ENCODE measurements at regions not wholly inside any gene's neighbourhood (a gene's known extent, or its start where the extent isn't known, plus 50 kb on each side); places are given as distances from the start of the nearest gene placed in this dataset.

DNA sequence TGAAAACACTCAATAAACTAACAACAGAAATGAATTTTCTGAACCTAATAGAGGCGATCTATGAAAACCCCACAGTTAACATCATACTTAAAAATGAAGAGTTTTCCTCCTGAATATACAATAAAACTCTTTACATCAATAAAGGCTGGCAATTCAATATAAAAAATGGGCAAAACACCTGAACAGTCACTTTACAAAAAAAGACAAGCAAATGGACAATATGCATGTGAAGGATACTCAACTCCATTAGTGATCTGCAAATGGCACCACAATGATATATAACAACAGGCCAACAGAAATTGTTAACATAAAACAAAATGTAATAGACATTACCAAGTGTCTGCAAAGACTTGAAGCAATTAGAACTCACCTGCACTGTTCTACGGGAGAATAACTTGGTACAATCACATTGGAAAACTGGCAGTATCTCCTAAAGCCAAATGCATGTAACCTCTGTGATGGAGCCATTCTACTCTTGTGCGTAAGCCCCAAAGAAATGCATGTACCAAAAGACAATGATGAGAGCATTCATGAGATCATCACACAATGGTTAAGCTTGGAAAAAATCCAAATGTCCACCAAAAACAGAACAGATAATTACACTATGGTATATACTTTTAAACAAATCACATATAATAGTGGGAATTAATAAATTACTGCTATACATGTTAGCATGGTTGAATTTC, 433.4 kb upstream of the MAF start:
- DNase-seq = no peak

DNA sequence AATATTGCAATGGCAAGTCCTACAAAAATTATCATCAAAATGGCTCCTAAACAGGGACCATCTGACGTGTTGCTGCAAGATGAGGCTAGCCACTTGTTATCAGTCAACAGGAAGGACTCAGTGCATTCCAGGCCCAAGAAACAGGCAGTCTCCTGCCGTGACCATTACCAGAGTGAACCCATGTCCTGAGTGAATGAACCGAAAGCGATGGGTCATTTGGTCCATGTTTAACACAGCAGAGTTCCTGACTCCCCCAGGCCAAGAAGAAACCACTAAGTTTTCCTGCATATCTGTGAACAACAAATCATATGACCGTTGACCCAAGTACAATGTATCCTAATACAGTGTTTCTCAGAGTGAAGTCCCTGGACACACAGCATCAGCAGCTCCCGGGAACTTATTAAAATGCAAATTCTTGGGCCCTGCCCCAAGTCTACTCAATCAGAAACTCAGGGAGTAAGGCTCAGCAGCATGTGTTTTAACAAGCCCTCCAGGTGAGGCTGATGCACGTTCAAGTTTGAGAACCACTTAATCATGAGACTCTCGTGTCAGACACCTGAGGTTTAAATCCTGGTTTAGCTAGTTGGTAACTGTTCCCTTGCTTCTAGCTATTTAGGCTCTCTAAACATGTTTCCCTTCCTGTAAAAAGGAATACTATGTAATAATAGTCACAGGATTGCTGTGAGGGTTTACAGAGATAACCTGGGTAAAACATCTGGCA, 429.4 kb upstream of the MAF start:
- no peak for DNase-seq

DNA sequence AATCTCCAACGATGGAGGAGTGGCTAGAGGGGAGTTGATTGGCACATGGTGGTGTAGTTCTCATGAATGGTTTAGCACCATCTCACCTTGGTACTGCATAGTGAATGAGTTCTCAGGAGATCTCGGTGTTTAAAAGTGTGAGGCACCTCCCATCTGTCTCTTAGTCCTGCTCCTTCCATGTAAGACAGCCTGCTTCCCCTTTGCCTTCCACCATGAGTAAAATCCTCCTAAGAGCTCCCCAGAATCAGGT, 428.8 kb upstream of the MAF start:
- DNase-seq = no peak

DNA sequence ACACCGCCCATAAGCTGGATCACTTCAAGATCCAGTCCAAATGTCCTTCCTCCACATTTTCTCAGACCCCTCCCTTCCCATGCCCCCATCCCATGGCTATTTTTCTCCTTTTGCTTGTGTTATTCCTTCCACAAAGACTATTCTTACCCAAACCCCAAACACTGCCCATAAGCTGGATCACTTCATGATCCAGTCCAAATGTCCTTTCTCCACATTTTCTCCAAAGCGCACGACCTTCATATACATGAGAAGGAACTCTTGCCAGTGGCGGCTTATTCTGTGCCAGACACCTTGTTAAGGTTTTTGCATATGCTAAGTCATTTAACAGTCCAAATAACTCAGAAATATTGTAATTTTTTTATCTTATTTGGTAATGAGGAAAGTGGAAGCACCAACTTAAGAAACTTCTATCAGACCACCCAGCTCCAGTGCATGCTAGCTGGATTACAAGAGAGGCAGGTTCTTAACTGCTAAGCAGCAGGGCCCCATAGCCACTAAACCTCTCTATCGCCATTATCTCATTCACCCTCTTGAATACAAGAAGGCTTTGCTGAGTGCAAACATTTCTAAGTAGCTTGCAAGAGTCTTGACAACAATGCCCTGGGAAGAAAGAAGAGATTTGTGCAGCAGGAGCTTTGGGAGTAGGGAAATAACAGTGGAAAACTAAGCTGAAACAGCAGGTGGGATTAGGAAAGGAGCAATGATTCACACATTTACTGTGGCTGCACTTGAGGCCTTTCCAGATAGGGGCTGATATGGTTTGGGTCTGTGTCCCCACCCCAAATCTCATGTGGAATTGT, 428.2 kb upstream of the MAF start:
- DNase-seq = no peak

DNA sequence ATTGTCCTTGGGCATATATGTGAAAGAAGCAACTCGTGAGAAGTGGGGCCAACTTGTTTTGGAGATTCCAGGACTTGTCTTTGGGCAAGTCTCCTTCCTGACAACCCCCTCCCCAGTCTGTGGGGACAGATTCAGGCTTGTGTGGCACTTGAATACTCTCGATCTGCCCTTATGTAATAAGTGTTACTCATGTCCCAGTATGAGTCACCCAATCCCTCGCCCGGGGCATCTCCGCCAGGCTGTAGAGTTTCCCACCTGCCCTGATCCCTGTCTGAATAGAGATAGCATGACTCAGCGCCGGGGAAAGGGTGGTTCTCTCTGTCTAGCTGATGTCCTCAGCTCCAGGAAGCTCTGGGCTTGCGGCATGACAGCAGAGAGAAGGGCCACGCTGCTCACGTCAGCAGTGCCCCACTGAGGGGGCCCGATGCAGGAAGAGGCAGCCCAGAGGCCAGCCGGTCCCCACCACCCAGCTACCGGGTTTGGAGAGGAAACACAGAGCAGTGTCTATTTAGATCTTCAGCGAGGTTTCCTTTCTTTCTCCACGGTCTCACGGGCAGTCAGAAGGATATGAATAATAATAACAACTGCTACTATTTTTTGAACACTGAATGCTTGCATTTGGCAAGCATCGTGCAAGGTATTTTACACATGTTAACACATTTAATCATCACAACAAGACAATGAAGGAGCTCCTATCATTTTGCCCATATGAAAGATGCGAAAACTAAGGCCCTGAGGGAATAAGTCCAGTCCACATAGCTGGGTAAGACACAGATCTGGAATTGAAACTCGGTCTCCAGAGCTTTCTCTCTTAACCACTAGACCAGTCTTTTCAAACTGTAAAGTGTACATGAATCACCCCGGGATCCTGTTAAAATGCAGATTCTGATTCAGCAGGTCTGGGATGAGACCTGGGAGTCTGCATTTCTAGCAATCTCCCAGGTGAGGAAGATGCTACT, 426.7 kb upstream of the MAF start:
- DNase-seq = peak; percentile 61

DNA sequence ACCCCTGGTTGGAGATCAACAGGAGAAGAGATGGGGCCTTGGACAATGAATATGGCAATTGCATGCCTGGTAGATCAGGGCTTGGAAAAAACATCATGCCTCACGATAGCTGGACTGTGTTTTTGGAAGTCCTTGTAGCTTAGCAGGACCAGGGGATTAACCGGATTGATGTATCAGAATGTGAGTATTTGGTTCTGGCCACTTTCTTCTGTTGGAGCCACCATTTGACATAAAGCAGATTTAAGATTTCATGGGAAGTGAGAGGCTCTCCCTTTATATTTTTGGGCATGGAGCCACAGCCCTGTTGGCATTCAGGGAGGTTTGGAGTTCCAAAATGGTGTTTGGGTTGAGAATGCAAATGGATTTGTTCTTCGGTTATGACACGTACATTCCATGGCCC, 424.7 kb upstream of the MAF start:
- no peak for DNase-seq

DNA sequence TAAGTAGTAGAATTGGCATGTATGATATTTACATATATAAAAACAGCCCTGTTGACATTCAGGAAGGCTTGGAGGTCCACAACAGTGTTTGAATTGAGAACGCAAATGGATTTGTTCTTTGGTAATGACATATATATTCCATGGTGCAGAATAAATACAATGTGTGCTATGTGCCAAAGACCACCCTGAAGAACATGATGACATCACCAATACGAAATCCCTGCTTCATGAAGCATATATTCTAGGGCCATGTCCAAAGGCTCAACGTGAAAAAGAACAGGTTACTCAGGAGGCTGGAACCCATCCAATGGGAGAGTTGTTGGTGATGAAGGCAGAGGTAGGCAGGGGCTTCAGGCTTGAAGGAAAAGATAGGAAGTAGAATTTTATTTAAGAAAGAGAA, 423.9 kb upstream of the MAF start:
- DNase-seq = no peak

DNA sequence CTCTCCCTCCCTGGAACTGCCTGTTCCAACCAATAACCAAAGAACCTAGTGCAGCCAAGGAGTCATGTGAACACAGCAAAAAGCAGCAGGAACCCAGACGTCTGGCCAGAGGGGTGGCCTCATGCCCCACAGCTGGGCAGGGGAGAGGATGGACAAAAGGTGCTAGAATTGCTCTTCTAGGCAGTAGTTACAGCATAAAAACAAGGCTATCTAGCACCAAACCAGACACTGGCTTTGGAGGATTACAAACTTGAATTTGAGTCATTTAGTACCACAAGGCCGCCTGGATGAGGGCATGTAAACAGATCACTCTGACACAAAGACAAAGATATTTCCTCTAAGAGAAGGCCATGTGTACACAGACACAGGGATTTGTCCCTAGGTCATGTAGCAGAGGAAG, 423.3 kb upstream of the MAF start:
- no peak for DNase-seq

DNA sequence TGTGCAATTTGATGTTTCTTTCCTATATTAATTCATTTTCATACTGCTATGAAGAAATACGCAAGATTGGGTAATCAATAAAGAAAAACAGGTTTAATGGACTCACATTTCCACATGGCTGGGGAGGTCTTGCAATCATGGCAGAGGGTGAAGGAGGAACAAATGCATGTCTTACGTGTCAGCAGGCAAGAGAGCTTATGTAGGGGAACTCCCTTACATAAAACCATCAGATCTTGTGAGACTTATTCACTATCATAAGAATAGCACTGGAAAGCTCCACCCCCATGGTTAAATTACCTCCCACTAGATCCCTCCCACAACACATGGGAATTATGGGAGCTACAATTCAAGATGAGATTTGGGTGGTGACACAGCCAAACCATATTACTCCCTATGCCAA, 418.9 kb upstream of the MAF start:
- DNase-seq = peak; percentile 3

DNA sequence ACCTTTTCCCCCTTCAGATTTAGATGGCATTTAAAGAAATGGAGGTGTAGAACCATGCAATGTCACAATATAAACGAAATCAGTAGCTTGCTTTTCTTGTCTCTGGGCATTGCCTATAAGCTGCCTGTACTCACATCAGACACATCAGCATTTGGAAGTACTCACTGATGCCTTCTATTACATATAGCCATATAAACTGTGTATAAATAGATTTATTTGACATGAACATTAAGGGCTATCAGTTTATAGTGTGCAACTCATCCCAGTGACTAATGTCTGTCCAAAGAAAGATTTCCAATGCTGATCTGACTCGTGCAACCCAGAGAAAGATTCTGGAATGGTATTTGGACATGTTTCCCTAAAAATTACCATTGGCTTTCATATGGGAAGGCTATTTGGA, 417.9 kb upstream of the MAF start:
- DNase-seq = no peak

DNA sequence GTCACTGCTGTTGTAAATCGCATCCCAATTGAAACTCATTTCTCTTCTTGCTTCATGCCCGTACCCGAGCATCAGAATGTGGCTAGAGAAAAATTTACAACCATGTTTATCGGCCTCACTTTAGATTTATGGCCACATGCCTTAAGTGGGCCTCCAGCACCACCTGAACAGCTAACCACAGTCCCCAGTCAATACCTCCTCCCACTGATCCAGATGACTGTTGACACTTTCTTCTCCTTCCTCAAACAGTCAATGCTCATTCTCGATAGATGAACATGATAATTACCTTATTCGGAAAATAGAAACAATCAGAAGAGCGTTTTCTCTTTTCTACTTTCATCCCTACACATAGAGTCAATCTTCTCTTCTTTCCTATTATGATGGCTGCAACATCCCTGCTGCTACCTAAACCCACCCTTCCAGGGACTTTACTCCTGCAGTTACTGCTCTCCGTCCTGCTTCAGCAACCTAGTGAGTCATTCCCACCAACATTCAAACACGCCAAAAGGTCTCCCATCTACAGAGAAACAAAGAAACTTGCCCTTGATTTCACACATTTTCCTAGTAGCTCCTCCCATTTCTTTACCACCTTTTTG, 416.3 kb upstream of the MAF start:
- no peak for DNase-seq

DNA sequence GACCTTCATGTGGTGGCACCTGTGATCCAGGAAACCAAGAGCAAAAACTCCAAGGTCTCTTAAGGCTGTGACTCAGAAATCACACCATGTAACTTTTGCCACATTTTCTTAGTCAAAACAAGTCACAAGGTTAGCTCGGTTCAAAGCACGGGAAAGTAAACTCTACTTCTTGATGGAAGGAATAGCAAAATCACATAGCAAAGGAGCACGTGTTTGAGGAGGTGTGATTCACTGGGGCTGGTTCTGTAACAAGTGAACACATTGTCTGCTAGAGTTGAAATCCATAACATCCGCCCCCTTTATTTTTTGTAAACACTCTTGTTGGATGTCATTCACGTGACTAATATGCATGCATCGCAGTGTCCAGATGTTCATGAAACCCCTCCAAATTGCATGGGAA, 415.0 kb upstream of the MAF start:
- DNase-seq = no peak

DNA sequence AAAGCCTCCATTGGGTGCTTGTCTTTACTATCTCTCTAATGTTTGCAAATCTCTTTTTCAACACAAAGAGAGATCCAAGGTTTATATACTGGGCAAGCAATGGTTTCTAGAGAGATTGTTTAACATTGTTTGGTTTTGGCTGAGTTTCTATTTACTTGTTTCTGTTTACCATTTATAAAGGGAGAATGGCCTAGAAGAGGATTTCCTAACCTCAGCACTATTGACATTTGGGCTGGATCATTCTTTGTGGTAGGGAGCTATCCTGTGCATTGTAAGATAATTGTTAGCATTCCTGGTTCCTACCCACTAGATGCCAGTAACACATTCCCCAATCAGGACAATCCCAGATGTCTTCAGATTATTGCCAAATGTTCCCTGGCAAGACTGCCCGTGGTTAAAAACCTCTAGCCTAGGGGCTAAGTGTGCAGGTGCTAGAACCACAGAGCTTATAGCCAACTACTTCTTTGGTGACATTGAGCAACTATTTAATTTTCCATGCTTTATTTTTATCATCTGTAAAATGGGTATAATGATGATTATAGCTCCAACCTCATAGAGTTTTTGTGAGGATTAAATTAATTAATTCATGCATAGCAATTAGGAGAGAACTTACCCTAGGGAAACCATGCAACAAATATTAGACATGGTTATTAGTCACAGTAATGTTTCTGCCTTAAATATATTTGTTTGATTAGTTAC, 413.9 kb upstream of the MAF start:
- no peak for DNase-seq

DNA sequence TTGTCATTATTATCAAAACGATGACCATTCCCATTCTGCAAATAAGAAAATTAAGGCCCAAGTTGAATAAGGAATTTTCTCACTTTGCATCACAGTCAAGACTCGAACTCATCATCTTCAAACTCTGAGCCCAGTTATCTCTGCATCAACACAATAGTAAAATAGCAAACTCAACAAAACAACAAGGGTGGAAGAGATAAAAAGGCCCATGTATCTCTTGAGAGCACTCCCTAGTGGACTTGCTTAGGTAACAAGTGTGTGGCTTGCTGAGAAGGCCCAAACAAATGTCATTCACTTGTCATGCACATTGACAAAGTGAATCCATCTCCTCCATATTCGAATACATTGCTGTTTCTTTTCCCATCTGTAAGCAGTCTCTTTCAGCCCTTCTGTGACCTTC, 412.0 kb upstream of the MAF start:
- DNase-seq = no peak

DNA sequence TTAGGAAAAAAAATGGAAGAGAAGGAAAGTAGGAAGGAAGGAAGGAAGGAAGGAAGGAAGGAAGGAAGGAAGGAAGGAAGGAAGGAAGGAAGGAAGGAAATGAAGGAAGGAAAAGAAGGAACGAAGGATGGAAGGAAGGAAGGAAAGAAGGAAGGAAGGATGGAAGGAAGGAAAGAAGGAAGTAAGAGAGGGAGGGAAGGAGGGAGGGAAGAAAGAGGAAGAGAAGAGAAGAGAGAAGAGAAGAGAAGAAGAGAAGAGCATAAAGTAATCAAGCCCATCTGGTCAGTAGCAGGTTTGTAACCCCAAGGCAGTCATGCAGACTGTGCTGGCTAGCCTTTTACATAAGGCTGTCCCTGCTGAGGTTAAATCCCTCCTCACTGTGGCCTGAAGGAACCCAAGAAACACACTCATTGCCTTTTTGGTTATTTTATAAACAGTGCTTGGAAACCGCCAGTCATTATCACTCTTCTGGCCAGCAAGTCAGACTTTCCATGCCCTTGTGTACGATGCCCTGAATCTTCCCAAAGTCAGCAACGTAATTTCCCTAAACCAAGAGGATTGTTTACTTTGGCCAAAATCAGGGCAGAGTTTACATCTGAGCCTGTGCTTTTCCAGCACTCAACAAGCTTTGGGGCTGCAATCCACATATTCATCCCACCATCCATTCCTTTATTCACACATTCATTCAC, 409.6 kb upstream of the MAF start:
- no peak for DNase-seq

DNA sequence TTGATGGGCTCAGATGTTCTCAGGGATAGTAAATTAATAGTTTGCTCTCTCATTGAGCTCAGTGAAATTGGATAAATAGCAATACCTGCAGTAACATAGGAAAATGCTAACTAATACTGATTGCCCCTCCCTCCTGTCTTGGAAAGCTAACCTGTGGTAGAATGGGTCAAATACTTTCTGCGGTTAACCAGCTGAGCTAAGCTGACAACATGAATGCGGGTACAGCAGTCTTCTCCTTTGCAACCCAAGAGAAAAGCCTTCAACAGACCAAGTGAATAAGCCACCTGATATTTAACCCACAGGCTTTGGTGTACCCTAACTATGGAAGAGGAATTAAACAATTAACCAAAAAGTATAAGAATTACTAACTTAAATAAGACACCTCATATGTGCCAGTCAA, 408.3 kb upstream of the MAF start:
- DNase-seq = no peak

DNA sequence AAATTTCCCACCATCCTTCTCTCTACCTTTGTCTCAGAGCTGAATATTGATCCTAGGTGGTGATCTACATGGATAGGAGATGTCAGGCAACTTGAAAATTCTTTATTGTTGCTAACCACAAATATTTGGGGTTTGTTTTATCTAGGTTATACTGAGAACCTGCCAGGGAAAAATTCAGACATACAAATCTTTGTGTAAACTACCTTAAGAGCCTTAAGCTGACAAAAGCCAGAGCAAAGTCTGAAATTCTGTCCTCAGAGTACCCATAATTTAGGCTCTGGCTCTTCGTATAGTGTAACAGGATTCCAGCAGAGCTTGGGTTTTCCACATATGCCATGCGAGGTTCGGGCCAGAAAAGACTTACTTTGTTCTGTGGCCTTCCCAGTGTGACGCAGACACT, 406.7 kb upstream of the MAF start:
- DNase-seq = no peak

DNA sequence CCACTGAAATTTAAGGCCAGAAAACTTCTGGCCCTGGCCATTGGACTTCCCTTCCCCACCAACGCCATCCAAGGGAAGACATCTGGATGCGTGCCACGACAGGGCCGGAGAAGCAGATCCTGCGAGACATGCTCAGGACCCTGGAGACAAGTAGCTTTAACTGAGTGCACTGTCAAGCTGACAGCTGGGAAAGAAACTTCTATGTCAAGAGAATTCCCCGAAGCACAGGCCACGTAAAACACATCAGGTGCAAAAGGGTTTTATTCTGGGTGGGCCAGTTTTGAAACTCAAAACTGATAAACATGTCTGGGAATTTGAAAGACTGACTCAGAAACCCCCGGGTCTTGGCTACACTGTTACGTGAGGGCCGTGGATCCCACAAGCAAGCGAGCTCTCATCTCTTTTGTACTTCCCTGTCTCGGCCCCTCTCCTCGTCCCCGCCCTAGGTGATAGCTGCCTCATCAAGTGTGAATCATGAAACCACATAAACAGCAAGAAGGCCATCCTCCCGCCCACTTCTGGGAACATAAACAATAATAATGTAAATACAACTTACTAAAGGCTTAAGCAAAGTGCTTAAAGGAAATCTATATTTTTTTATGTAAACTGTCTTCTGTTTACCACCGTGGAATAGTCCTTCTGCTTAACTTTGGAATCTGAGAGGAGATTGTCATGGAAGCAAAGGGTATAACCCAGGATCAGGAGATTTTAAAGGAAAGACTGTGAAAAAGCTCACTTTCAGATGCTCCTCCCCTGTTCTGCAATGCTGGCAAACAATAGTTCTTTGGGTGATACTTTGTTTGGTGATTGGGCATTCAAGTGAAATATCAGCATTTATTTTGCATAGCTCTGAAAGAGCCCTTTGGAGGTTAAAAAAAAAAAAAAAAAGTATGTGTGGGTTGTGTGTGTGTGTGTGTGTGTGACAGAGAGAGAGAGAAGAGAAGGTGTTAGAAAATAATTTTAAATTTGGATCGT, 406.0 kb upstream of the MAF start:
- no peak for DNase-seq

DNA sequence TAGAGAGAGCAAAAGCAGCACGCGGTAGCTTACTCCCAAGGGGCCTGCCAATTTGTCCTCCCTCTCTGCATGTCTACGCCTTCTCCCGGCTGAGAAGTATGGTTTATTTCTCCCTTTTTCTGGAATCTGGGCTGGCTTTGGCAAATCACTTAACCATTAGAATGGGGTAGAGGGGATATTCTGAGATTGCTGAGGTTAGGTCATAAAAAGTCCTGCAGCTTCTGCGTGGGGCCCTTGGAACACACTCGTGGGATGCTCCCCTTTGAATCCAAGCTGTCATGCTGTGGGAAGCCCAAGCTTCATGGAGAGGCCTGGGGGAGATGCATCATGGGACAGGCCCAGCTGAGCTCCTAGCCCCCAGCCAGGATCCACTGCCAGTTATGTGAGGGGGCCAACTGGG, 403.6 kb upstream of the MAF start:
- DNase-seq = no peak

DNA sequence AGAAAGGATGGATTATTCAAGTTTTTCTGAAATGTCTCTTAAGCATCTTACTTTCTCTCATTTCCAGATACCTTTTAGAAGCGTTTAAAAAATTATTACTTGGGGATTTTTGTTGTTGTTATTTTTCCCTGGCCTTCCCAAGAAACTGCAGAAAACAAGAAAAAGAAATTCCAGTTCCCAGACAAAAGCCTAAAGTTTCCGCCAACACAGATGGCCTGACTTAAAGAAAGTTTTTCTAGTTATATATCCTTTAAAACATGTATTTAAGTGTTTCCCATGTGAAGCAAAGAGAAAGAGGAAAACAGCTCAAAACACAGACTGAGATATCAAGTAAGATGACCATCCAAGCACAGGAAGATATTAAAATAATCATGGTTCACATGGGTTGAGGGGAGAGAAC, 401.7 kb upstream of the MAF start:
- no peak for DNase-seq

Measured in inflammatory macrophage treated with lipopolysaccharide for 4 hours (primary cell).